Neural cell (in vitro differentiated cells): ENCODE measurements at regions not wholly inside any gene's neighbourhood (a gene's known extent, or its start where the extent isn't known, plus 50 kb on each side); places are given as distances from the start of the nearest gene placed in this dataset.

ENCODE experiments used
- CTCF ChIP-seq: fragments of 450-650 bp; IDR thresholded peaks from 2 replicates; pipeline ENCODE4 v1.5.1; 2014; ENCODE audit warnings: antibody characterized with exemption, mild to moderate bottlenecking, moderate library complexity; ENCODE audit not compliant: poor library complexity, severe bottlenecking
- EP300 ChIP-seq: fragments of 450-650 bp; conservative IDR thresholded peaks from 2 replicates; pipeline ENCODE4 v1.6.1; 2014; ENCODE audit warnings: antibody characterized with exemption, mild to moderate bottlenecking, moderate library complexity; ENCODE audit not compliant: poor library complexity, severe bottlenecking
- SMC3 ChIP-seq: fragments of 450-650 bp; conservative IDR thresholded peaks from 2 replicates; pipeline ENCODE4 v1.6.1; 2014; ENCODE audit warnings: antibody characterized with exemption, mild to moderate bottlenecking, moderate library complexity; ENCODE audit not compliant: poor library complexity
- TAF1 ChIP-seq: IDR thresholded peaks from 2 replicates; pipeline ENCODE4 v1.6.1; 2012; ENCODE audit warnings: low read depth

GRCh38 chr3:31476209-31476608 is 56.5 kb upstream of the STT3B start:
- TF ChIP-seq SMC3: no peak
- no peak for TF ChIP-seq EP300
- TF ChIP-seq CTCF: no peak
- no peak for TF ChIP-seq TAF1
